NT2/D1 (cell line): ENCODE measurements at regions not wholly inside any gene's neighbourhood (a gene's known extent, or its start where the extent isn't known, plus 50 kb on each side); places are given as distances from the start of the nearest gene placed in this dataset.

Experiments
- SUZ12 ChIP-seq: IDR thresholded peaks from 2 replicates; pipeline ENCODE4 v1.6.1; 2011; ENCODE audit not compliant: insufficient read length, insufficient read depth; ENCODE audit errors: extremely low read depth
- YY1 ChIP-seq: IDR thresholded peaks from 2 replicates; pipeline ENCODE4 v1.6.1; 2011; ENCODE audit not compliant: insufficient read length, insufficient read depth
- ZNF274 ChIP-seq: IDR thresholded peaks from 2 replicates; pipeline ENCODE4 v1.6.1; 2011; ENCODE audit warnings: mild to moderate bottlenecking, low read depth, low read length

DNA sequence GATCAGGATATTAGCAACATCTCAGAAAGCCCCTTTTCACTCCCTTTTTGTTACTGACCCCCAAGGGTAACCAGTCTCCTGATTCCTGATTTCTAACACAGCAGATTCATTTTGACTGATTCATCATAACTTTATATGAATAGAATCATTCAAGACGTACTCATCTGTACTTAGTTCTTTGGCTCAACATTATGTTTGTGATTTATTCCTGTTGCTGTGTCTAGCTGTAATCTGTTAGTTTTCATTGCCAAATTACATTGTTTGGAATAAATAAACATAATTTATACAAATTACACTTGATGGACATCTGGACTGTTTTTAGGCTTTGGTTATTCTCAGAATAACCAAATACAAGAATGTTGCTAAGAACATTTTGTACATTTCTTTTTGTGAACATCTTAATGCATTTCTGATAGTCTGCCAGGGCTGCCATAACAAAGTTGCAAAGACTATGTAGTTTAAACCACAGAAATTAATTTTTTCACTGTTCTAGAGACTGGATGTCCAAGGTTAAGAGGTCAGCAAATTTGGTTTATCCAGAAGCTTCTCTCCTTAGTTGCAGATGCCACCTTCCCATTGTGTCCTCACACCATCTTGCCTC, 62.8 kb upstream of the EDNRB start:
- TF ChIP-seq SUZ12 (no peak), YY1 (no peak), ZNF274 (no peak)
